DMS53 treated with DMSO at 0.1 percent for 48 hours (cell line): ENCODE measurements at regions not wholly inside any gene's neighbourhood (a gene's known extent, or its start where the extent isn't known, plus 50 kb on each side); places are given as distances from the start of the nearest gene placed in this dataset.

ENCODE experiments used
- DNase-seq: peaks from one replicate; lab custom pipeline; 2025; ENCODE audit not compliant: unreplicated experiment; lab: John Stamatoyannopoulos, UW

GRCh38 chr11:70854901-70855556 is 397.3 kb downstream of the SHANK2 start:
- DNase-seq = no peak

GRCh38 chr11:70857894-70858293 is 394.5 kb downstream of the SHANK2 start:
- no peak for DNase-seq

- DNase-seq = no peak
Observed at GRCh38 chr11:70859180-70859579, 393.2 kb downstream of the SHANK2 start.

- DNase-seq = no peak
Observed at GRCh38 chr11:70860888-70861287, 391.5 kb downstream of the SHANK2 start.

GRCh38 chr11:70861559-70861958 is 390.8 kb downstream of the SHANK2 start:
- DNase-seq = no peak

GRCh38 chr11:70862093-70862492 is 390.3 kb downstream of the SHANK2 start:
- no peak for DNase-seq

GRCh38 chr11:70863186-70863585 is 389.2 kb downstream of the SHANK2 start:
- DNase-seq = no peak

GRCh38 chr11:70863993-70864392 is 388.4 kb downstream of the SHANK2 start:
- no peak for DNase-seq

- no peak for DNase-seq
Observed at GRCh38 chr11:70865356-70865755, 387.0 kb downstream of the SHANK2 start.

GRCh38 chr11:70866834-70867233 is 385.5 kb downstream of the SHANK2 start:
- no peak for DNase-seq

GRCh38 chr11:70867281-70868047 is 384.9 kb downstream of the SHANK2 start:
- no peak for DNase-seq

GRCh38 chr11:70868341-70868885 is 384.0 kb downstream of the SHANK2 start:
- DNase-seq = no peak

- no peak for DNase-seq
Observed at GRCh38 chr11:70869054-70869453, 383.3 kb downstream of the SHANK2 start.

- no peak for DNase-seq
Observed at GRCh38 chr11:70871881-70872280, 380.5 kb downstream of the SHANK2 start.

GRCh38 chr11:70872299-70872698 is 380.1 kb downstream of the SHANK2 start:
- no peak for DNase-seq

GRCh38 chr11:70872955-70873735 is 379.2 kb downstream of the SHANK2 start:
- no peak for DNase-seq

- no peak for DNase-seq
Observed at GRCh38 chr11:70873736-70874412, 378.5 kb downstream of the SHANK2 start.

- DNase-seq = peak; percentile 23
Observed at GRCh38 chr11:70876685-70877084, 375.7 kb downstream of the SHANK2 start.

- no peak for DNase-seq
Observed at GRCh38 chr11:70877151-70877550, 375.2 kb downstream of the SHANK2 start.

GRCh38 chr11:70878366-70878765 is 374.0 kb downstream of the SHANK2 start:
- DNase-seq = no peak
